SK-N-SH treated with all-trans-retinoic acid at 6 μM for 48 hours (cell line): ENCODE measurements at regions not wholly inside any gene's neighbourhood (a gene's known extent, or its start where the extent isn't known, plus 50 kb on each side); places are given as distances from the start of the nearest gene placed in this dataset.

ENCODE experiments used
- CSDC2 ChIP-seq: fragments of 250-450 bp; sonication (Bioruptor Pico); IDR thresholded peaks from 2 replicates; pipeline ENCODE4 v1.5.0; 2020; ENCODE audit warnings: mild to moderate bottlenecking, moderate library complexity
- PPARA ChIP-seq: fragments of 250-450 bp; sonication (Bioruptor Pico); IDR thresholded peaks from 2 replicates; pipeline ENCODE4 v1.5.0; 2020; ENCODE audit warnings: mild to moderate bottlenecking, borderline replicate concordance
- RARB ChIP-seq: fragments of 250-450 bp; sonication (Bioruptor Pico); IDR thresholded peaks from 2 replicates; pipeline ENCODE4 v1.8.0; 2021; ENCODE audit warnings: mild to moderate bottlenecking, moderate library complexity
- TOX ChIP-seq: fragments of 250-450 bp; sonication (Bioruptor Pico); IDR thresholded peaks from 2 replicates; pipeline ENCODE4 v1.8.0; 2021; ENCODE audit warnings: mild to moderate bottlenecking, moderate library complexity, borderline replicate concordance
- TF ChIP-seq, protein P1 (sequence below): fragments of 250-450 bp; sonication (Bioruptor Pico); IDR thresholded peaks from 2 replicates; pipeline ENCODE4 v1.5.1; 2020; ENCODE audit warnings: low read depth, mild to moderate bottlenecking, moderate library complexity

DNA sequence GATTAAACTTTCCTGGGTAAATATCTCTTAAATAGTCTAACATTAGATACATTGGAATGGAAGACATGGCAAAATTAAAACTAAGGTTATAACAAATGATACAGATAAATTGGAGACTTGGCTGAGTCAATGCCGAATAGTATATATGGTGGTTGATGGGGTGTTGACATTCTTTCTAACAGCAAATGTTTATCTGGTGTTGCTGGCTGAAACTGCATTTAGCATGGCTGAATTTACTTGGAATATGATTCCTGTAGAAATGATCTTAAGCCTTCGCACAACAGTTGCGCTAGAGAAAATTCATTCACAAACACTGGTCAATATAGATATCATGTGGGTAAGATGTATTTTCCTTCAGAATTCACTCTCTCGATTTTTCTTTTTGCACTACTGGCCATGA, 646.0 kb upstream of the CXADR start:
- TF ChIP-seq RARB (CRISPR knock-in tag) (no peak), PPARA (CRISPR knock-in tag) (no peak), TOX (CRISPR knock-in tag) (no peak), CSDC2 (CRISPR knock-in tag) (no peak)
- TF ChIP-seq, protein P1, sequence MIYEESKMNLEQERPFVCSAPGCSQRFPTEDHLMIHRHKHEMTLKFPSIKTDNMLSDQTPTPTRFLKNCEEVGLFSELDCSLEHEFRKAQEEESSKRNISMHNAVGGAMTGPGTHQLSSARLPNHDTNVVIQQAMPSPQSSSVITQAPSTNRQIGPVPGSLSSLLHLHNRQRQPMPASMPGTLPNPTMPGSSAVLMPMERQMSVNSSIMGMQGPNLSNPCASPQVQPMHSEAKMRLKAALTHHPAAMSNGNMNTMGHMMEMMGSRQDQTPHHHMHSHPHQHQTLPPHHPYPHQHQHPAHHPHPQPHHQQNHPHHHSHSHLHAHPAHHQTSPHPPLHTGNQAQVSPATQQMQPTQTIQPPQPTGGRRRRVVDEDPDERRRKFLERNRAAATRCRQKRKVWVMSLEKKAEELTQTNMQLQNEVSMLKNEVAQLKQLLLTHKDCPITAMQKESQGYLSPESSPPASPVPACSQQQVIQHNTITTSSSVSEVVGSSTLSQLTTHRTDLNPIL: no peak
